Endothelial cell of umbilical vein (primary cell): ENCODE measurements at regions not wholly inside any gene's neighbourhood (a gene's known extent, or its start where the extent isn't known, plus 50 kb on each side); places are given as distances from the start of the nearest gene placed in this dataset.

ENCODE experiments used
- BruUV-seq: library from RNA; stranded (reverse); fragments of 400-500 nt; replicated peaks from 2 replicates; lab custom pipeline; 2021; lab: Mats Ljungman, UMichigan
- CTCF ChIA-PET: fragments of 300-600, 350-600 bp; sonication (Branson Sonifier 250); formaldehyde crosslinking; loops from one replicate; lab custom pipeline; 2021; ENCODE audit warnings: antibody characterized with exemption, inconsistent platforms; lab: Charles Lee
- POLR2A ChIA-PET: fragments of 300-600, 350-600 bp; sonication (Branson Sonifier 250); formaldehyde crosslinking; loops from one replicate; lab custom pipeline; 2021; ENCODE audit warnings: antibody characterized with exemption, inconsistent platforms; lab: Charles Lee
- DNase-seq: peaks from one replicate; pipeline ENCODE4 v3.0.0-alpha.2; 2011; ENCODE audit warnings: low read depth, low spot score
- FAIRE-seq: peaks from 2 replicates; lab custom pipeline; 2011; peaks lifted over from hg19 to GRCh38; lab: Jason Lieb, UNC
- H2AFZ ChIP-seq: 2 replicates; pipeline ENCODE4 v1.6.0; 2012; ENCODE audit warnings: low read depth, low read length, control low read depth, inconsistent platforms
- H3K27ac ChIP-seq: 2 replicates; pipeline ENCODE4 v1.5.1; 2011; ENCODE audit warnings: low read depth, mild to moderate bottlenecking, control low read depth, low read length, moderate library complexity; ENCODE audit not compliant: insufficient read depth
- H3K27me3 ChIP-seq, 2 experiments: 2 replicates each; pipeline versions ENCODE4 v1.6.0 to v1.6.1; 2011; ENCODE audit warnings: low read length in 2 of 2, mixed read lengths in 1 of 2; ENCODE audit not compliant: control insufficient read depth in 2 of 2, insufficient read depth in 2 of 2
- H3K36me3 ChIP-seq, 2 experiments: 2 replicates in 1 of 2; 3 replicates in 1 of 2; pipeline ENCODE4 v1.5.1; 2011; ENCODE audit warnings: low read length in 2 of 2, mild to moderate bottlenecking in 1 of 2, moderate library complexity in 1 of 2; ENCODE audit not compliant: control insufficient read depth in 2 of 2, insufficient read depth in 2 of 2; ENCODE audit errors: extremely low read depth in 1 of 2
- H3K4me1 ChIP-seq: 3 replicates; pipeline ENCODE4 v1.5.1; 2011; ENCODE audit warnings: mild to moderate bottlenecking, low read length; ENCODE audit not compliant: control insufficient read depth, insufficient read depth; ENCODE audit errors: extremely low read depth
- H3K4me2 ChIP-seq: 2 replicates; pipeline ENCODE4 v1.6.1; 2011; ENCODE audit warnings: low read length, control low read depth, mixed read lengths; ENCODE audit not compliant: insufficient read depth
- H3K4me3 ChIP-seq, 3 experiments: fragments of 200-600 bp in 1 of 3; sonication (generic), shearing (Covaris generic) in 1 of 3; replicated peaks in 1 of 3; 2 replicates each; pipeline ENCODE4 v1.5.1; 2011 to 2016; ENCODE audit warnings: control low read depth in 3 of 3, low read length in 3 of 3, mild to moderate bottlenecking in 2 of 3, inconsistent platforms in 1 of 3, low read depth in 1 of 3, moderate library complexity in 1 of 3; ENCODE audit not compliant: insufficient read depth in 1 of 3
- H3K79me2 ChIP-seq: 2 replicates; pipeline ENCODE4 v1.6.0; 2012; ENCODE audit warnings: low read length, inconsistent platforms; ENCODE audit not compliant: control insufficient read depth, insufficient read depth
- H3K9ac ChIP-seq: replicated peaks from 2 replicates; pipeline ENCODE3; 2011; ENCODE audit warnings: low read length, control low read depth; ENCODE audit not compliant: insufficient read depth; ENCODE audit errors: extremely low read depth
- H3K9me1 ChIP-seq: replicated peaks from 3 replicates; pipeline ENCODE4 v1.6.0; 2011; ENCODE audit warnings: mild to moderate bottlenecking, low read length; ENCODE audit not compliant: control insufficient read depth, insufficient read depth; ENCODE audit errors: extremely low read depth
- H3K9me3 ChIP-seq: replicated peaks from 2 replicates; pipeline ENCODE4 v1.5.1; 2012; ENCODE audit warnings: low read length, inconsistent platforms; ENCODE audit not compliant: control insufficient read depth, insufficient read depth
- H4K20me1 ChIP-seq: replicated peaks from 2 replicates; pipeline ENCODE3; 2011; ENCODE audit warnings: mild to moderate bottlenecking, low read length; ENCODE audit not compliant: control insufficient read depth, insufficient read depth; ENCODE audit errors: extremely low read depth
- EZH2 ChIP-seq: IDR thresholded peaks from 2 replicates; pipeline ENCODE4 v1.6.1; 2012; ENCODE audit warnings: borderline replicate concordance, low read depth, mild to moderate bottlenecking, moderate library complexity, low read length, inconsistent platforms; ENCODE audit not compliant: severe bottlenecking
- FOS ChIP-seq: IDR thresholded peaks from 2 replicates; pipeline ENCODE4 v1.6.1; 2011; ENCODE audit warnings: mild to moderate bottlenecking, low read length, moderate library complexity, borderline replicate concordance; ENCODE audit not compliant: insufficient read depth
- GATA2 ChIP-seq: IDR thresholded peaks from 2 replicates; pipeline ENCODE4 v1.7.0; 2011; ENCODE audit warnings: low read depth, mild to moderate bottlenecking, moderate library complexity, mixed read lengths, low read length; ENCODE audit not compliant: insufficient read length, insufficient read depth
- JUN ChIP-seq: IDR thresholded peaks from 2 replicates; pipeline ENCODE4 v1.6.1; 2011; ENCODE audit warnings: borderline replicate concordance, low read depth; ENCODE audit not compliant: insufficient read length, insufficient read depth
- MYC ChIP-seq: IDR thresholded peaks from one replicate; pipeline ENCODE4 v1.6.1; 2011; ENCODE audit warnings: mild to moderate bottlenecking, low read depth, low read length
- POLR2A ChIP-seq: IDR thresholded peaks from 2 replicates; pipeline ENCODE4 v1.6.1; 2012; ENCODE audit warnings: low read depth, mild to moderate bottlenecking, control low read depth, low read length
- POLR2AphosphoS5 ChIP-seq: IDR thresholded peaks from 2 replicates; pipeline ENCODE4 v1.6.1; 2012; ENCODE audit warnings: low read depth, mild to moderate bottlenecking, control low read depth, low read length, moderate library complexity; ENCODE audit not compliant: insufficient read depth
- dilution Hi-C: fragments of 300-500 bp; cut with MboI; formaldehyde crosslinking; loops from one replicate; pipeline ENCODE4 v1.15.0; 2019; ENCODE audit warnings: low sequenced_read_pairs; ENCODE audit not compliant: extremely low pct_ligation_motif_present
- intact Hi-C: fragments of 100-400 bp; cut with micrococcal nuclease; formaldehyde crosslinking; loops from one replicate; pipeline ENCODE4 v1.10.0; 2022
- TF ChIP-seq, protein P1 (sequence below): IDR thresholded peaks from 2 replicates; pipeline ENCODE4 v1.6.1; 2011; ENCODE audit not compliant: insufficient read depth, insufficient read length
- TF ChIP-seq, protein P2 (sequence below), 2 donors: IDR thresholded peaks; 1 replicate in 1 of 2; 2 replicates in 1 of 2; pipeline ENCODE4 v1.5.1; 2011; ENCODE audit warnings: low read length in 2 of 2, mild to moderate bottlenecking in 2 of 2, moderate library complexity in 2 of 2, control low read depth in 1 of 2, inconsistent platforms in 1 of 2, low read depth in 1 of 2; ENCODE audit not compliant: insufficient read depth in 1 of 2; ENCODE audit errors: extremely low read depth in 1 of 2

DNA sequence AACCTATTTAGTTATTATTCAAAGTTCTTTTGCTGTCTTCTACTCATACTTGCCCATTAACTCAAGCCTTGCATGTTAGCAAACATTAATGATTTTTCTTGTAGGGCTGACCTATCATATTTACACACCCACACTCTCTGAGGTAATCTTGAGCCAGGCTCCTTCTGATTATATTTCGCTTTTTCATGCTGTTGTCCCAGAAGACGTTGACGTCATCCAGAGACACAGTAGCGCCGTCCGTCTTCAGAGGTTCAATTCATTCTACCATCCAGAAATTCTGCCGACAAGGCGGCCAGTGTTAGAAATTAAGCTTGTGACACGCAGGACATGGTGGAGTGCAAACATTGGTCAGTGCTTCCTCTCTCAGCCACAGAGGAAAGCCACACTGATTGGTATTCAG lies 584.7 kb downstream of the BMP2 start:
- Histone ChIP-seq H3K79me2 (no peaks in the 10 kb centered on the region), H3K4me1 (no peaks in the 10 kb centered on the region), H3K9ac (no peak overlapping the region), H3K36me3 (no peaks in the 10 kb centered on the region), H3K9me1 (no peaks in the 10 kb centered on the region), H3K9me3 (no peaks in the 10 kb centered on the region), H4K20me1 (no peaks in the 10 kb centered on the region), H3K4me3 (no peak overlapping the region), H3K27ac (no peak overlapping the region), H3K27me3 (peaks cover 2 to 6% of the 10 kb centered on the region in 2 experiments), H3K4me2 (no peak overlapping the region), H2AFZ (no peak overlapping the region)
- ChIA-PET CTCF (no interaction called here), POLR2A (no interaction called here)
- TF ChIP-seq POLR2A (no peak), JUN (no peak), POLR2AphosphoS5 (no peak), GATA2 (no peak), FOS (no peak), EZH2 (no peak), MYC (no peak)
- TF ChIP-seq, protein P1, sequence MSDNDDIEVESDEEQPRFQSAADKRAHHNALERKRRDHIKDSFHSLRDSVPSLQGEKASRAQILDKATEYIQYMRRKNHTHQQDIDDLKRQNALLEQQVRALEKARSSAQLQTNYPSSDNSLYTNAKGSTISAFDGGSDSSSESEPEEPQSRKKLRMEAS = no peak
- TF ChIP-seq, protein P2, sequence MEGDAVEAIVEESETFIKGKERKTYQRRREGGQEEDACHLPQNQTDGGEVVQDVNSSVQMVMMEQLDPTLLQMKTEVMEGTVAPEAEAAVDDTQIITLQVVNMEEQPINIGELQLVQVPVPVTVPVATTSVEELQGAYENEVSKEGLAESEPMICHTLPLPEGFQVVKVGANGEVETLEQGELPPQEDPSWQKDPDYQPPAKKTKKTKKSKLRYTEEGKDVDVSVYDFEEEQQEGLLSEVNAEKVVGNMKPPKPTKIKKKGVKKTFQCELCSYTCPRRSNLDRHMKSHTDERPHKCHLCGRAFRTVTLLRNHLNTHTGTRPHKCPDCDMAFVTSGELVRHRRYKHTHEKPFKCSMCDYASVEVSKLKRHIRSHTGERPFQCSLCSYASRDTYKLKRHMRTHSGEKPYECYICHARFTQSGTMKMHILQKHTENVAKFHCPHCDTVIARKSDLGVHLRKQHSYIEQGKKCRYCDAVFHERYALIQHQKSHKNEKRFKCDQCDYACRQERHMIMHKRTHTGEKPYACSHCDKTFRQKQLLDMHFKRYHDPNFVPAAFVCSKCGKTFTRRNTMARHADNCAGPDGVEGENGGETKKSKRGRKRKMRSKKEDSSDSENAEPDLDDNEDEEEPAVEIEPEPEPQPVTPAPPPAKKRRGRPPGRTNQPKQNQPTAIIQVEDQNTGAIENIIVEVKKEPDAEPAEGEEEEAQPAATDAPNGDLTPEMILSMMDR (IDR thresholded peaks at IDR 0.05; ENCODE audit: extremely low read depth in 1 of 2, insufficient read depth in 1 of 2, low read depth in 1 of 2, low read length in 2 of 2) = no peak
- intact Hi-C loops = no loop called here
- DNase-seq = no peak
- FAIRE-seq = no peak
- BruUV-seq = no TSS peak
- dilution Hi-C loops = no loop called here
